Testis (tissue), 2 donors: ENCODE measurements at regions not wholly inside any gene's neighbourhood (a gene's known extent, or its start where the extent isn't known, plus 50 kb on each side); places are given as distances from the start of the nearest gene placed in this dataset.

ENCODE experiments used
- CTCF ChIP-seq, 3 experiments: fragments of 450-650 bp in 2 of 3; fragments of 200-600 bp in 1 of 3; sonication (generic) in 1 of 3; IDR thresholded peaks; one replicate each; pipeline ENCODE4 v1.5.1; 2016 to 2019; ENCODE audit warnings: antibody characterized with exemption in 3 of 3, mild to moderate bottlenecking in 2 of 3, moderate library complexity in 1 of 3
- POLR2A ChIP-seq: fragments of 450-650 bp; IDR thresholded peaks from one replicate; pipeline ENCODE4 v1.6.1; 2017; ENCODE audit warnings: antibody characterized with exemption, mild to moderate bottlenecking, moderate library complexity

- TF ChIP-seq POLR2A = no peak
- no peak for TF ChIP-seq CTCF (IDR thresholded peaks at IDR 0.05)
Measured at GRCh38 chr9:13956107-13956506, 357.8 kb downstream of the NFIB start.
